Islet precursor cell (in vitro differentiated cells): ENCODE measurements at regions not wholly inside any gene's neighbourhood (a gene's known extent, or its start where the extent isn't known, plus 50 kb on each side); places are given as distances from the start of the nearest gene placed in this dataset.
"Not testable (repeated sequence)": the region's sequence is repeated elsewhere in the genome, so short reads cannot be mapped to it uniquely, and the experiment has no call there.

ENCODE experiments used
- DNase-seq: peaks from one replicate; pipeline ENCODE4 v3.0.0-alpha.2; 2018

GRCh38 chrX:555725-556666 is 74.6 kb upstream of the SHOX start:
- DNase-seq: no peak

DNA sequence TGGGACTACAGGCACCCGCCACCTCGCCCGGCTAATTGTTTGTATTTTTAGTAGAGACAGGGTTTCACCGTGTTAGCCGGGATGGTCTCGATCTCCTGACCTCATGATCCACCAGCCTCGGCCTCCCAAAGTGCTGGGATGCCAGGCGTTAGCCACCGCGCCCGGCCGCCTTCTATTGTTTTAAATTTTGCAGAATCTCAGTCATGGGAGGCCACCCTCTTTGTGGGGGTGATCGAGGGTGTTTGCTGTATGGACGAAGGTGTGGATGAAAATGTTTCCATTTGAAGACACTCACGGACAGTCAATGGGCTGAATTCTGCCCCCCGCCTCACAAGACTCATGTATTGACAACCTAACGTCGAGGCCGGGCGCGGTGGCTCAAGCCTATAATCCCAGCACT is 73.0 kb upstream of the SHOX start:
- not testable (repeated sequence) for DNase-seq

GRCh38 chrX:559282-559681 is 71.3 kb upstream of the SHOX start:
- DNase-seq: not testable (repeated sequence)

DNA sequence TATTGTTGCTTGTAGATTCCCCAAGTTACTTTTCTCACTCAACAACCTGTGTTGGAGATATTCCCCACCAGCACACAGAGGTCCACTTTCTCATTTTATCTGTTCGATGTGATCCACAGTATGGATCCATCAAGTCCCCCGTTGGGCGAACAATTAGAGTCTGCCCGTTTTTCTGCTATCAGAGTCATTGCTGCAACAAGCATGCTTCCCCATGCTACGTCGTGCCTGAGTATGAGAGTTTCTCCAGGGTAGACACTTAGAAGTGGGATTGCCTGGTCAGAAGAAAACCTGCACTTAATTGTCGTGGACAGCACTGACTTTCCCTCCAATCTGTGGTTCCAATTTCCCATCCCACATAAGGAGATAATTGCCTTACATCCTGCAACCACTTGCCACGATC is 62.7 kb upstream of the SHOX start:
- DNase-seq: no peak

DNA sequence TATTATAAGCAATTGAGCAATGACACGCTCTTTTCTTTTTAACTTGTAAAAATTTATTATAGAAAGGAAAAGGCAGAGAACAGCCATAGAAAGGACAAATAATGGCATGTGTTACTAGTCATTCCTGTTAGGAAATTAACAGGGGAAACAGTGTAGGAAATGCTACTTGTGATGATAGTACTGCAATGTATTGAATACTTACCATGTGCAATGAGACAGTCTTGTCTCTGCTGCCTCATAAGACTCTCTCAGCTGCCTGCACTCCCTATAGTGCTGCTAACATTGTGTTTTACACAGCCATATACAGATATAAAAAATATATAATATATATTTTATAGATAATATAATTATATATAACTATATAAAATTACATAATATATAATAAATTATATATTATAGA is 62.3 kb upstream of the SHOX start:
- DNase-seq: no peak

GRCh38 chrX:572538-573124 is 58.0 kb upstream of the SHOX start:
- no peak for DNase-seq

DNA sequence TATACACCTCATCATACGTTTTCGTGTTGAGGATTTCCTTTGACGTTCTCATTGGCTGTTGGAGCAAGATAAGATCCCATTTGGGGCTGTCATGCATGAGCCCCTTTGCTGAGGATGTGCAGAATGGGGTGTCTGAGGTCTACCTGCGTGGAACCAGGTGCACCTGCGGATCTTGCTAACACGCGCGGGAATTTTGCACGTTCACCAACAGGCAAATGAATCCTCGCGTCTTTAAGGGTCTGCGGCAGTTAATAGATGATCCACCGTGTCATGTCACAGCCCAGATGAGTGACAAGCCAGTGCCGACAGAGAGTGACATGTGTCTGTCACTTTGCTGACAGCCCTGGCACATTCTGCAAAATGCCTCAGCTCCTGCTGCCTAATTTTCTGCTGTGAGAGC is 56.3 kb upstream of the SHOX start:
- DNase-seq: peak; percentile 32

DNA sequence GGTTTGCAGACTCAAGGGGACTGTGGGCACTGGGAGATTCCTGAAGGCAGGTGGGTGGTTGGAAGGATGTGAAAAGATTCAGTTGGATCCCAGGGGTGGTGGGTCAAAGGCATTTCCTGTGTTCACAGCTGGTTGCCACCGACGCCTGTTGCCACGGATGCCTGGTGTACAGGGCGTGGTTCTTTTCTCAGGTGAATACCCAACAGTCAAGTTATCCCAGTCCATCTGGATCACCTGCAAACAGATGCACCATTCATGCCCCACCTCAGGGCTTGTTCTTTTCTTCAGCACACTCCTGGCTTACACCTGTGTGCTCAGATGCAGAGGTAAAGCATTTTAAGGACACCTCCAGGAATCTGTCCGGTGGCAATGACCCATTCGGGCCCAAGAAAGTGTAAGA is 55.8 kb upstream of the SHOX start:
- no peak for DNase-seq

- peak; percentile 7 for DNase-seq
These were observed 53.6 kb upstream of the SHOX start for GRCh38 chrX:576904-577560.

DNA sequence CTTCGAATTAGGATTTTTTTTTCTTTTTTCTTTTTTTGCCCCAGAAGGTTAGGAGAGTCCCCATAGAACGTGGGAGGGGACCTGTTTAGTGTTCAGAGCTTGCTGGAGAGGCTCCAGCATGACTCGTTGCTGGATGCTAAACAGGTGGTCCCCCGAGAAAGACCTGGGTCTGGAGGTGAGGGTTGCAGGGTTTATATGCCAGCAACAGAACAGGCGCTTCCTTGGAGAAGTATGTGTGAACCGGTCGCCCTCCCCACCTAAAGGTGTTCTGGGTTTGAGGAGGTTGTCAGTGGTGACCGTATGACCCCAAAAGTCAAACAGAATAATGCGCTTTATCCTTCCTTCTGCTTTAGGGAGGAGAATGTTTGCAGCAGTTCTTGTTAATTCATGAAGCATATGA is 52.1 kb upstream of the SHOX start:
- peak; percentile 11 for DNase-seq

GRCh38 chrX:580030-580429 is 50.6 kb upstream of the SHOX start:
- no peak for DNase-seq
